Kidney tubule cell (primary cell): ENCODE measurements at regions not wholly inside any gene's neighbourhood (a gene's known extent, or its start where the extent isn't known, plus 50 kb on each side); places are given as distances from the start of the nearest gene placed in this dataset.

Source experiments
- DNase-seq: peaks from one replicate; pipeline ENCODE4 v3.0.0-alpha.2; 2018; ENCODE audit warnings: low spot score

DNA sequence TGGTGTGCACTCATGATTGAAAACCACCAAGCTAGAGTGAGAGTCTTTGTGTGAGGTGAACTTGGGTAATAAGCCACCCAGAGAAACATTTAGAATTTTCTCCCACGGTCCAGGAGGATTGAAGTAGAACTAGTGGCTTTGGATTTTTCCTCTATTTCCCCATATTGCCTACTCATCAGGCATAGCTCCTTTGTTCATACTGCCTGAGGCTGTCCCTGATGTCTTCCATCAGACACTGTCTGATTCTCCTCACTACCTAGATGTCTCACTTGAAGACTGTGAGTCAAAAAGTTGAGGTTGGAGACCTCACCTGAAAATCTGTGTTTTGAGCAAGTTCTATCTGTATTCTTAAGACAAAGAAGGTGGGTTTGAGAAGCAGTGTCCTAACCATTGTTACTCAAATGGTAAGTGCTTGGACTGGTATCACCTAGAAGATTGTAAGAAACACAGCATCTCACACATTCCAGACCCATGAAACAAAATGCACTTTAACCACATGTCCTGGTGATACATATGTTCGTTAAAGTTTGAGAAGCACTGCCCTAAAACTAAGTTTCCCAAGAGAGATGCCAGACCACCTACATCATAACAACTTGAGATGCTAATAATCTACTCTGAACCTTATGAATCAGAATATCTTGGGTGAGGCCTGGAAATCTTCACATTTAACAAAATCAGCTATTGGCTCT, 523.4 kb upstream of the BTBD3 start:
- peak; percentile 88 for DNase-seq

DNA sequence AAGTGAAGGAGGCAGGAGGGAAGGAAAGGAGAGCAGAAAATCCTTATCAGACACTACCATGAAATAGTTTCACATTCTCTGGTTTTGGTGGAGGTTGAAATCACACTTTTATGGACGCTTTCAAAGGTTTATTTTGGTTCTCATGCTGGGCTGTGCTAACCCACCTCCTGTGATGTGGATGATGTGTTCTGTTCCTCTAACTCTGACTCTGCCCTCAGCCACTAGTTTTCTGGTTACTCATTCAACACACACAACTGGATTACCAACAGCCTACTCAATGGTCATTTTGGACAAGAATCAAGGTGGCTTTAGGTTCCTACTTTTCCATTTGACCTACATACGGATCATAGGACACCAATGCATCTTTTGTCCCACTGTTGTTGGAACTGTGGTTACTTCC, 522.1 kb upstream of the BTBD3 start:
- peak; percentile 45 for DNase-seq

GRCh38 chr20:11401988-11402387, 515.7 kb upstream of the BTBD3 start:
- DNase-seq = no peak

GRCh38 chr20:11403711-11404110, 514.0 kb upstream of the BTBD3 start:
- no peak for DNase-seq

DNA sequence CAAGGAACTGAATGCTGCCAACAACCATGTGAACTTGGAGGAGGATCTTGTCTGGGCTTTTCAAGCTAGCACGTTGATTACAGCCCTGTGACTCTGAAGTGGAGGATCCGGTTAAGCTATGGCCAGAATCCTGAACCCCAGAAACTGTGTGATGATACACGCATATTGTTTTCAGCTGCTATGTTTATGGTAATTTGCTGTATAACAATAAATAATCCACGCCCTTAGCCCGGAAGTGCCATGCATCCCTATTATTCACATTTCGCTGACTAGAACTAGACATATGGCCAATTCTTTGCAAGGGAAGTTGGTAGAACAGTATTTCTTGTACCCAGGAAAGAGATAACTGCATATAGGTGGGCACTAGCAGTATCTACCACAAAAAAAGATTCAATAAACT, 510.8 kb upstream of the BTBD3 start:
- DNase-seq = no peak

DNA sequence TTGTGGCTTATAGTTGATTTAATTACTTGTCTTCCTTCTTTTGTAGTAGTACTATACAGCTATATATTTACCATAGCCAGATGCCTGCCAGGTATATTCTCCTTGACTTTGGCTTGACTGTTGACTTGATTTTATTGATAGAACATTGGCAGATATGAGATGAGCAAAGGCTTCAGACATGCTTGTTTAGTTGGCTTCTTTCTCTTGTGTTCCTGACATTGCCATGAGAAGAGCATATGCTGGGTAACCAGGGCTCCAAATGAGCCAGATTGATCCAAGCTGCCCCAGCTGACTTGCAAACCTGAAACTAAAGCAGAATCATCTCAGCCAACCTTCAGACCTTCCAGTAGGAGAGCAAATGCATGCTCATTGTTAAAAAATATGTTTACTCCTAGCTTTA, 508.1 kb upstream of the BTBD3 start:
- no peak for DNase-seq

DNA sequence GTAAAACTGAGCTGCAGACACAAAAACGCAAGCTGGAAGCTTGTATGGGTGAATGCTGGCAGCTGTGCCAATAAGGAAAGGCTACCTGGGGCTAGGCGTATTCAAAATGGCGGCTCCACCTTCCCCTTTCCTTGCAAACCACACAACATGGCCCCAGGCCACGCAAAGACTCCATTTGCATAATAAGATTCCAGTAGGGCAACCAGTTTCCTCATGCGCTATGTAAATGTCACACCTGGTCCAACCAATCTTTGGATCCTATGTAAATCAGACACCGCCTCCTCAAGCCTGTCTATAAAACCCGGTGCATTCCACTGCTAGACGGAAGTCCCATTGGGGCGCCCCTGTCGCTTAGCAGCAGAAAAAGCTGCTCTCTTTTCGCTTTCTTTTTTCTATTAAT, 505.9 kb upstream of the BTBD3 start:
- no peak for DNase-seq

- no peak for DNase-seq
Measured at GRCh38 chr20:11426948-11427347, 490.7 kb upstream of the BTBD3 start.

- peak; percentile 85 for DNase-seq
Measured at GRCh38 chr20:11429168-11429567, 488.5 kb upstream of the BTBD3 start.

- DNase-seq = no peak
Measured at GRCh38 chr20:11429889-11430519, 487.7 kb upstream of the BTBD3 start.

- no peak for DNase-seq
Measured at GRCh38 chr20:11430652-11431051, 487.0 kb upstream of the BTBD3 start.

- DNase-seq = no peak
Measured at GRCh38 chr20:11431621-11432020, 486.1 kb upstream of the BTBD3 start.

DNA sequence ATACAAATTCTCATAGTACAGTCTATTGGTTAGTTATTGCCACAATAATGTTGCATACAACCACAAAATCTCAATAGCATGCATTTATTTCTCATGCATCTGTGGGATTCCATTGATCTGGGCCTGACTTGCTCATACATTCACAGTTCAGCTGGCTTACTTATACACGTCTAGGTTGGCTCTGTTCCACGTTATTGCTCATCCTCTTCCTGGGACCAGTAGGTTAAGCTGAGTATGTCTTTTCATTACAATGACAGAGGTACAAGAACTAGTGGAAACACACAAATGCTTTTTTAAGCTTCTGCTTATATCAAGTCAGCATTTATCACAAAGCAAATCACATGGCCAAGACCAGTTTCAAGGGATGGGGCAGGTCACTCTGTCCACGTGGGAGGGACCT, 485.3 kb upstream of the BTBD3 start:
- peak; percentile 90 for DNase-seq

- no peak for DNase-seq
Measured at GRCh38 chr20:11436113-11436905, 481.4 kb upstream of the BTBD3 start.

DNA sequence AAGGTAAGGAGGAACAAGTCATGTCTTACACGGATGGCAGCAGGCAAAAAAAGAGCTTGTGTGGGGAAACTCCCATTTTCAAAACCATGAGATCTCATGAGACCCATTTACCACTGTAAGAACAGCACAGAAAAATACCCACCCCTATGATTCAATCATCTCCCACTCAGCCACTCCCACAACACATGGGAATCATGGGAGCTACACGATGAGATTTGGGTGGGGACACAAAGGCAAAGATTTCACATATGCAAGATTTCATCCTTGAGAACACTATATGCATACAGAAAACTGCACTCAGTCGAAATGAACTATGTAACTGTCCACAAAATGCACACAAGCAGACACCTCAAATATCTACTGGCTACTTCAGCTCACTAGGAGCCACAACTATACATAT, 480.6 kb upstream of the BTBD3 start:
- DNase-seq = no peak

DNA sequence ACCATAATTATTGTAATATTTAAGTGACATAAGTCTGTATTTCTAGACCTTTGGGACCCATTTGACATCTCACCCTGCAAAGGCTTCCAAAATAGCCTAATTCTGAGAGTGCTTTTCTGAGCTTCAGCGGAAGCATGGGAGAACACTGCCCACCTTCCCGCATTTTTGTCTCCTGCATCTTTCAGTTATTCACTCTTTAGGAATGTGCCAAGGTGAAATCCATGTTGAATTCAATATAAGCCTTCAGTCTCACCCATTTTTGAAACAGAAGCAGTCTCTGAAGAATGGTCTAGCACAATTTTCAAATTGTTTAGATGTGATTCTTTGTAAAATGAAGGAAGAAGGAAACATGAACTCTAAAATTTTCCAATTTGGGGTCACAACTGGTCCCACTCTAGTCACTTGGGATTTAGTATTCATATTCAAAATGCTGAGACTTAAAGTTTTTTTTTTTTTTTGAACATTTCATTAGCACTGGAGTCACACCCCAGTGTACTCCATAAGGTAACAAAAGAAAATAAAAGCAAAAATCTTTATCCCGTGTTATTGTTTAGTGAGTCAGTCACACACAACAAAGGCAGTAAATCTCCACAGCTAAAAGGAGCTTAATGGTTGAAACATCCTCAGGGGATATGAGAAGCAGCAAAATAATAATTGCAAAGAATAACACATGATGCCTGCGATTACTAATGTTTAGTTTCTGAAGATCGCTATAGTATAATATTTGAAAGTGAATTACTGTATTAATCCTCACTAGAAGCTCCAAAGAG, 479.9 kb upstream of the BTBD3 start:
- no peak for DNase-seq

DNA sequence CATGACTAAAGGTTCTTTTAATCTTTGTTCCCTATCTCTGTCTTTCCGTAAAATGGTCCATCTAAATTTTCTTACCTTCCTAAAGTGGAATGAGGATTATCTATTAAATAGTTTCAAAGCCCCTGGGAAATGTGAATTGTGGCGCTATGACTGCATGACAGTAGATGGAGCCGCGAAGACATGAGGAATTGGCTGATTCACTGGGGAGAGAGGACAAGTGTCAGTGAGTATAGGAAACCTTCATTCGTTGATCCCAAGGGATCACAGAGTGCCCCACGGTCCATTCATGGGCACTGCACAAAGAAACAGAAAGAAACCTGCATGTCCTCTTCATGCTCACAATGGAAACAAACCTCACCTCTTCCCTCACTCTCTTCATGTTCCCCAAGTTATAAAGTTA, 479.3 kb upstream of the BTBD3 start:
- no peak for DNase-seq

DNA sequence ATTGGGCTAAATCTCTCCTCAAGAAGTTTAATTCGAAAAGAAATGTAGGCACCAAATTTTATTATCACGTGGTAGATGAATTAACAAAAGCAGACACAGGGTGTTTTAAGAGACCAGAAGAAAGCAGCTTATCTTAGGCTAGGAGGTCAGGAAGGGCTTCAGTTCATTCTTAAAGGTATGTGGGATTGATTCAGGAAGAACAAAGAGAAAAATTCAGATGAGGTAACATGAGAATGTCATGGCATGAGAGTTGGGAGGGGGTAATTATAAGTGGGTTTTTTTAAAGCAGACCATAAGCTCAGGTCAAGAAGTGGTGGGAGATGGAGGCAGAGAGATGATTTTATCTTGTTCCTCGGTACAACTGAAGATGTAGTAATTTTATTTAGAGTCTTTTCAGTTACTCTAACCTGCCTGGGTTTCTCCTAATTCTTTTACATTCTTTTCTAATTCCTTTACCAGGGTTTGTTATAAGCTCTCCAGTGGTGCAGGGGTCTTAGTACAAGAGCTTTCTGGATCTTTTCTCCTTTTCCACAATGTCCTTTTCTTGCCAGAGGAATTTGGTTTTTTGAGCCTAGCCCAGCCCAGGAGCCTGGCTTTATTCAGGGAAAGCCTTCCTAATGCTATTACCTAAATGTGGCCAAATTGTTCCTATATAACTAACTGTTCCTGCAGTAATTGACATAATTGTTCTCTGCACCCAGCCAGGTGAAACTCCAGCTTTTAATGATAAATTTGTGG, 474.1 kb upstream of the BTBD3 start:
- DNase-seq = no peak

DNA sequence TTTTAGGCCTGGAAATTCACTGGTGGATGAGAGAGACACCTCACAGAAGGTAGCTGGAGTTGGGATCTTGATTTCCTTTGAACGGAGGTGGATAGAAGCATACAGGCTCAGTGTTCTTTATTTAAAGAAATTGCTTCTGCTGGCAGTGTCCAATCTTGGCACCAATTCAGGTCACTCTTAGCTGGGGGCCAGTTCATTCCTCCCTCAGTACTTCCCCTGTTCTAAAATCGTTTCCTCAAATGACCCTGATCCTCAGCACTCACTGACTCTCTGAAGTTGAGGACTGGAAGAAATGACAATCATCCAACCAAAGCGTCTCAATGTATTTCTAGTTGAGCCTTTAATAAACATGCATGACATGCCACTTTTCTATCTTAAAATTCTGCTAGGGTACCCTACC, 472.5 kb upstream of the BTBD3 start:
- no peak for DNase-seq

DNA sequence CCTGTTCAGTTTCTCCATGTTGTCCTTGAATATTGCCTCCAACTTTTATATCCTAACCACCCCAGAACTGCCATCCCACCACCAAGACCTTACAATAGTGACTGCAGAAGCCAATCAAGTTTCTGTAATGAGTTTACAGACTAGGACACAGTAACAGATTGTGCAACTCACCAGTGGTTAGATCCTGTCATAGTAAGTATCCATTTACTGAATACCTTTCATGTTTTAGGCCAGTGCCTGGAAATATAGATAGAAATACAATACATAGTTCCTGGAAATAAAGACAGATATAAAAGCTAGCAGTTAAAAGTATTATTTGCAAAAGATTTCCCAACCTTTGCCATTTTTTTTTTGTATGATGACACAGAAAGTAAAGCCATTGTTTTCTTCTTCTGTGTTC, 471.8 kb upstream of the BTBD3 start:
- DNase-seq = no peak

- no peak for DNase-seq
Measured at GRCh38 chr20:11447371-11448100, 470.2 kb upstream of the BTBD3 start.
